Stimulated activated CD4-positive, alpha-beta T cell treated with anti-CD3 and anti-CD28 coated beads, Interleukin-4, amount 100 ng/mL, for 1 hour (primary cell): ENCODE measurements at regions not wholly inside any gene's neighbourhood (a gene's known extent, or its start where the extent isn't known, plus 50 kb on each side); places are given as distances from the start of the nearest gene placed in this dataset.

ENCODE experiments used
- DNase-seq: peaks from one replicate; pipeline ENCODE4 v3.0.0-alpha.2; 2020

DNA sequence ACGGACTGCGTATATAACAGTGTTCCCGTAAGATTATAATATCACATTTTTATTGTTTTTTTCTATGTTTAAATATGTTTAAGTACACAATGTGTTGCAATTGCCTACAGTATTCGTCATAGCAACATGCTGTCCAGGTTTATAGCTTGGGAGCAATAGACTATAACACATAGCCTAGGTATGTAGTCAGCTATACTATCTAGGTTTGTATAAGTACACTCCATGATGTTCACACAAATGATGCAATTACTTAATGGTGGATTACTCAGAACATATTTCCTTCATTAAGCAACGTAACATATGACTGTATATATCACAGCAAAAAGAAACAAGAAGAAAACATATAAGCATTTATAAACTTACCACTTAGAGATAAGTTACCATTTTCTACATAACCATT, 160.0 kb downstream of the CBLN1 start:
- DNase-seq = no peak

GRCh38 chr16:49120631-49121030, 161.0 kb downstream of the CBLN1 start:
- DNase-seq = no peak

DNA sequence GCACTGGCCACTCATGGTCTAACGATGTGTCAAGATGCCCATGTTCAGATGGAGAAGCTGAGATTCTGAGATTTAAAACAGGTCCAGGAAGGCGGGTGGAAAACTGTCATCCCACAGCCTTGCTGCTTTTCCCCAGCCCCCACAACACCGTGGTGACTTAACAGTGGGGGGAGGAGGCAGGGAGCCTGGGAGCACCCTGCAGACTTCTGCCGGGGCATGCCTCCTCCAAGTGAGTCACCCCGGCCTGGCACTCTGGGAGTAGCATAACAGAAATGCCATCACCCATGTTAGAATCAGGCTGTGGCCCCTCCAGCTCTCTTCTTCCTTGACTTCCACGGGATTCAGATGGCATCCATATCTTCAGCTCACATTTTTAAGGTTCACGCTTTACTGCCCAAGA, 164.8 kb downstream of the CBLN1 start:
- no peak for DNase-seq

- no peak for DNase-seq
Observed at GRCh38 chr16:49115956-49116355, 165.7 kb downstream of the CBLN1 start.

- no peak for DNase-seq
Observed at GRCh38 chr16:49112754-49113153, 168.9 kb downstream of the CBLN1 start.

DNA sequence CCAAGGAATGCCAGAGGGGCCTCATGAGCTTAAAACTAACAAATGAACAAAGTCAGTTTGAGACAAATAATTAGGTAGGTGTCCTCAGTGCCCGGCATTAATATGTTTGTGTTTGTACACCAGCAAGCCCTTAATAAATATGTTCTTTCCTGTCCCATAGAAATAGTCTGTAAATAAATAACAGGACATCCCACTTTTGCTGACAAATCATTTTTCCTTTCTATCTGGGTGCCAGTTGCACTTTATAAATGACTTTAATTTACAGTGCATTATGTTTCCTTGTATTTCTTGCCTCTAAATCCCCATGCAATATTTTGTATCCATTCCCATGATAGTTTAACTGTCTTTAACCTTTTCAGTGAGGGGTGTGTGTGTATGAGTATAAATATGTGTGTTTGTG, 170.3 kb downstream of the CBLN1 start:
- no peak for DNase-seq

DNA sequence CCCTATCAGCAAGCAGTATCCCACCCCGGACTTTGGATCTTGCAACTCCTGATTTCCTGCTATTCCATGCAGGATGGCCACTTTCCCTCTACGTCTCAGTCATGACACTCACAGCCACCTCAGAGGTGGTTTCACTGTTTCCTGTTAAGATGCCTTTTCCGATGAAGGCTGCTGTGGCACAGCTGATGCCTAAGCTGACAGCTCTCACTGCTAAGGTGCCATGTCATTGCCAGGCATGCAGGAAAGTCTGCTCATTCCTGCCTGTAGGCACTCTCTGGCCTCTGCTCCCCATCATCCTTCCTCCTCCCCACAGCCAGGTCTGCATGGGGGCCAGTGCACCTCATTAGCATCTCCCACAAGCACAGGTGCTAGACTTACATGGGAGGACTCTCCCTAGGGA, 173.0 kb downstream of the CBLN1 start:
- no peak for DNase-seq

DNA sequence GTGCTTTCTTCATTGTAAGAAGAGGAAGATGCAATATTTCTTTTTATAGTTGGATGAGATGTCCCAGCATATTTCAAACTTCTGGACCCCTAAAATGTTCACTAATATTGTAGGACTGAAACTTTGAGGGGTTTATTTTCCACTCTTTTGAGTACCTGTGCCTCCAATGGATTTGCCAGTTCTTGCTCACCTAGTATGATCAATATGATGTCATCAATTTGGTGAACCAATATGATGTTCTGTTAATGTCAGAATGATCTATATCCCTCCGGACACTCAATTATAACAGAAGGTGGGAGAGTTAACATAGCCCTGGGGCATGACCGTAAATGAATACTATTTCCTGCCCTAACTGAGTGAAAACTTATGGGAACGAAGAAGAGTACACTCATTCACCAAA, 178.3 kb downstream of the CBLN1 start:
- no peak for DNase-seq

DNA sequence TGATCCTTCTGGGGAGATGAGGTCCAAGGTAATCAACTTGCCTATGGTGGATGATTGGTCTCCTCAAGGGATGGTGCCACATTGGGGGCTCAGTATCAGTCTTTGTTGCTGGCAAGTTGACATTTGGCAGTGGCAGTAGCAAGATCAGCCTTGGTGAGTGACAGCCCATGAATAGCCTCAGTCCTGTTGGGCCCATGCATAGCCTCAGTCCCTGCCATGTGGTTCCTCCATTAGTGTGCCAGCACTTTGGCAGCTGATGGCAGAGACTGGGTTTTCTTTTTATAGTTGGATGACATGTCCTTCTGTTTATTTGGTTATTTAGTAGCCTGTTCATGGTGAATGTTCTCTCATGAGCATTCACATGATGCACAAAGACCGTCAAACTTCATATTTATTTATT, 179.6 kb downstream of the CBLN1 start:
- DNase-seq = no peak

DNA sequence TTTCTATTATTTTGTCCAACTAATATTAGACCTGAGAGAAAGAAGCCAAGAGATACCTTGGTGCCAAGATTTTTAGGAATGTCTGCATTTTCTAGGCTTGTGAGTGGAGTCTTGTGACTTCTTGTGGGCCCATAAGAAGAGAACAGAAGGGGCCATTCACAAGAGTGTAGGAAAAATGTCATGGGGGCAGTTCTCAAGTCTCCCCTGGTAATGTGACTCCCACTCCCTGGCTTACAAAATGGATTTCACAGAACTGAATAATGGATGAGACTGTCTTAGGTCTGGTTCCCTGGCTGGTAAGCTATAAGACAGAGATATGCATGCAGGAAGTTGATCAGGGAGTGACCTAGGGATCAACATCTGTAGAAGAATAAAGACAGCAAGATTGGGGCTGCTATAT, 181.3 kb downstream of the CBLN1 start:
- DNase-seq = no peak

DNA sequence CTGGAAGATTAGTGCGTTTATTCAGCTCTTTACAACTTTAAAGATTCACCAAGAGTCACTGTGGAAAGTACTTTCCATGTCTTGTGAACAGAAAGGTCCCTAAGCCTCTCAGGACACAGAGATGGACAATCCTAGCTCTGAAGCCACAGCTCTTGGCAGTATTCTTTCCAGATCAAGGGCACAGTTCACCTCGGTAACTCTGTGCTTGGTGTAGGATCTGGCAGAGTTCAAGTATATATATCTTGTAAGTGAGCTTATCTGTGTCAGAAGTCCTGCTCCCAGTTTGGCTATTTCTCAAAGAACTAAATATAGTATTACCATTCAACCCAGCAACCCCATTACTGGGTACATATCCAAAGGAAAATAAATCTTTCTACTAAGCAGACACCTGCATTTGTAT, 183.7 kb downstream of the CBLN1 start:
- DNase-seq = no peak

DNA sequence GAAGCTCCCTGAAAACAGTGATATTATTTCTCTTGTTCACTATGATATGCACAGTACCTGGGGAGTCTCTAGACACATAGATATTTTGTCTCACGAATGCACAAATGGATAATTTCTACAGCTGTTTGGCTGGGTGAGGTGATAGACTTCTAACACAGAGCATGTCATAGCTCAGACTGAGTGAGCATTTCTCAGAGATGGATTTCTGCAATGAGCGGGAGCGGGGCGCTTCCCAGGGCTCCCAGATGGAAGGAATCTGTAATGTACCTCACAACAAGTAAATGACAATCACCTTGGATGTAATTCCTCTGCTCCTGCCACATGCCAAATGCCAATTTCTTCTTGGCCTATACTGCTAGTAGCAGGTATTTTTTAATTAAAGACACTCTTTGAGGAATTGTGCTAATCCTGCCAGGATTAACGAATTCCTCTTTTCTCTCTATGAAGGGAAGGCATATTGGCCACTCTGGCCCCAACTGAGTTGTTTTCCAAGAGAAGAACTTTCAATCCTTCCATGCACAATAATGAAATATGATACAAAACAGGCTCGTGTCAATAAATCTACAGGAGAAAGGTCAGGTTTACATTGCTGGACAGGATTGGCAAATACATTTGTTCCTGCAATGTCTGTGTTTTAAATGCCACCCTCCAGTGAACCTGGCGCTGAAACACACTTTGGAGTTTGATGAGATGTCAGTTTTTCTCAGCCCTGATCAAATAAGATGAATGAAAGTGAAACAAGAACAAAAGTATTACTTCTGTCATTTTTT, 185.3 kb downstream of the CBLN1 start:
- DNase-seq = no peak

DNA sequence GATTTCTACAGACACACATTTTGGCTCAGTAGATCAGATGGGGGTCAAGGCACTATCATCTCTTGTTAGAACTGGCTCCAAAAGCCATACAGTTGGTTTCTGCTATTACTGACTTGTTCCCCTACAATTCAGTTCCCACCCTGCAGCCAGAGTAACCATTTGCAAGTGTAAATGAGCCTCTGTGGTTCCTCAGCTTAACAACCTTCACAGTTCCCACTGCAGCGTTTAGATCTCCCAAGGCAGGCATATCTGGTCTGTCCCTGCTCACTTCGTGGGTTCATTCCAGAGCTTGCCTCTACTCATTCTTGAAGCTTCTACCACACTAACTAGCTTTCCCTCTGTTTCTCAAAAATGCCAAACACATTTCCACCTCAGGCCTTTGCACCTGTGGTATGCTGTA, 186.1 kb downstream of the CBLN1 start:
- DNase-seq = no peak

GRCh38 chr16:49094471-49094870, 187.2 kb downstream of the CBLN1 start:
- DNase-seq = no peak

GRCh38 chr16:49093939-49094338, 187.7 kb downstream of the CBLN1 start:
- DNase-seq = no peak

DNA sequence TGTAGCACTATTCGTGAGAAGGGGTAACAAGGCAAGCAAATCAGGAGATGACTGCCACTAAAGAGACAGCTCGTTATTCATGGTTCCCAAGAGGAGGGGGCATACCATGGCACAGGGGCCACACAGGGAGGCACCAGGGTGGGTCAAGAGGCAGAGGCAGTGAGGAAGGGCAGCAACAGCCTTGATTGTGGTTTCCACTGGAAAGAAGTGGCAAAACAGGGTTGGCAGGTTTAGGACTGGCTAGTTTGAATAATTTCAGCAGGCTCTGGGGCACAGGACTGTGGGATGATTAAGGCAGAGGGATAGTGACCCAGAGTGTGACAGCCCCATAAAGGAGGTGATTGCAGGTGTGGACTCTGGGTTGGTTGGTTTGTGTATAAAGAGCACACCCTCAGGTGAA, 188.9 kb downstream of the CBLN1 start:
- DNase-seq = no peak

DNA sequence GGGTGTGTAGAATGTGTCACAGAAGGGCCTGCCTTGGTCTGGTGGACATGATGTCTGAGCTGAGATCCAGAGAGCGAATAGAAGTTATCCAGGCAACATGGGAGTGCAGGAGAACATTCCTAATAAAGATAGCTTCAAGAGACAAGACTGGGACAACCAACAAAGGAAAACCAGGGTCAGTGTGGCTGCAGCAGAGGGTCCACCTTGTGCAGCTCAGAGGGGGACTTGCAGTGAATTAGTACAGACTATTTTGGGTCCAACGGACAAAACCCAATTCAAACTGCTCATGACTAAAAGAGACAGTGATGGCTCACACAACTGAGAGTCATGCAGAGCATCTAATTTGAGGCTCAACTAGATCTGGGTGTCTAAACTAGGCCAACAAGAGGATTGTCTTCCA, 192.1 kb downstream of the CBLN1 start:
- DNase-seq = no peak

DNA sequence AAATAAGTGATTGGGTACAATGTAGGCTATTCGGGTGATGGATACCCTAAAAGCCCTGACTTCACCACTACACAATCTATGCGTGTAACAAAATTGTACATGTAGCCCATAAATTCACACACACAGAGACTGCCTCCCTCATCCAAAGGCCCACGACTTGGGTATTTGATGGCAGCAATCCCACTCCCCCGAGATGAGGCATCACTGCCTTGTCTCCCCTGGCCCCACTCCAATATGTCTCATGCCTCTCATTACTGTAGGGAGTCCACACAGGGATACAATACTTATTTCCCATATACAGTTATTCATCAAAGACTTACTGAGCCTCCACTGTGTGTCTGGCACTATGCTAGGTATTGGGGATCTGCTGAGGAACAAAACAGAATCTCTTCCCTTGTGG, 192.6 kb downstream of the CBLN1 start:
- no peak for DNase-seq

DNA sequence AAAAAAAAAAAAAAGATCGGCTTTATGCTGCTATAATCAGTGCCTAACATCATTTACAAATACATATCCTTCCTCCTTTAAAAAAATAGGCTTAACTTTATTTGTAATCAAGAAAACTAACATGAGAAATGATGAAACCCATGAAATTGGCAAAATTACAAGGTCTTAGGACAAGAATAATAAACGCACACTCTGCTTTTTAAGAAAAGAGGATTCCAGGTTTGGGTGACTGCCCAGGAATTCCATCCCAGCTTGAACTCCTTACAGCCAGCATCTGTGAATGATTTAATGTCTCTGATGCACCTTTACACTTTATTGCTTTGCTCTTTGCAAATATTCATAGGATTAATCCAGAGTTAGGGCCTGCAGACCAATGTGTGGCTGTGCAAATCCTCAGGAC, 196.0 kb downstream of the CBLN1 start:
- no peak for DNase-seq

GRCh38 chr16:49084628-49085390, 196.8 kb downstream of the CBLN1 start:
- DNase-seq = no peak

DNA sequence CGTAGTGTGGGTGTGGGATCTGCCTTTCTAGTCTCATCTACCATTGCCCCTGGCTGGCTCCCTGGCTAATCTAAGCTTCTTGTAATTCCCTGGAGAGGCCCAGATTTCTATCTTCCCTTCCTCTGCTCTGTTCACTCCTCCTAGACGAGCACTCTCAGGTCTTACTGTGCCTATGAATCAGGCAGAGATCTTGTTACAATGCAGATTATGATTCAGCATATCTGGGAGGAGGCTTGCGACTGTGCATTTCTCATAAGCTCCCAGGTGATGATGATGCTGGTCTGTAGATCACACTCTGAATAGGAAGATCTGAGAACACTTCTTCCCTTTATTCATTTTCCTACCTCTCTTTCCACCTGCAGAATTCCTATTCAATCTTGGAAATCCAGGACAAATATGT, 200.1 kb downstream of the CBLN1 start:
- DNase-seq = no peak

DNA sequence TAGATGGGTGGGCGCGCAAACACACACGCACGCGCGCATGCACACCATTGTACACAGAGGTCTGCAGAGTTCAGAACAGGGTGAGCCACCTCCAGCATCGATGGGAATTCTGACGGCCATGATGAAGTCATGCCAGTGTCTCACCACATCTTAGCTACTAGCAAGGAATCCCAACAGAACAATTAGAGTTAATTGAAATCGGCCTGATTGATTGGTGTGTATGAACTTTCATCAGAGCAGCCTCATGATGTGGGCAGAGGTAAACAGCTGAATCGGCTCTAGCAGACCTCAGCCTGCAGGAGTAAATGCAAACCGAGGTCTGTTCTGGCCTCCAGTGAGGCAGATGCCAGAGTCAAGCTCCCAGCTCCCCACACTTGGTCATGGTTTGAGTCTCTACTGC, 200.6 kb downstream of the CBLN1 start:
- no peak for DNase-seq

DNA sequence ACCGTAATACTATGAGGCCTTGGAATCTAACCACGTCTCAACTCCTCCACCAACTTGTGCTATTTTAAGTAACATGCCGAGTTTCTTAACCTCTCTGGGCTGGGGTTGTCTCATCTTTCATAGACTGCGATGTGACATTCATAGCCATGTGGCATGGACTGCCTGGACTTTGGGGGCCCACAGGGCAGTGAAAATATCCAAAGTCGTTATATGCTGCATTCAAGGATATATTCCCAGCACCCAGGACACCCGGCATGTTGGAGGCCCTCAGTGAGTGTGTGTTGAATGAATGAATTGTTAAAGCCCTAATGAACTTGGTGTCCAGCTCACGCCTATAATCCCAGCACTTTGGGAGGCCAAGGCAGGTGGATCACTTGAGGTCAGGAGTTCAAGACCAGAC, 203.1 kb downstream of the CBLN1 start:
- DNase-seq = no peak

DNA sequence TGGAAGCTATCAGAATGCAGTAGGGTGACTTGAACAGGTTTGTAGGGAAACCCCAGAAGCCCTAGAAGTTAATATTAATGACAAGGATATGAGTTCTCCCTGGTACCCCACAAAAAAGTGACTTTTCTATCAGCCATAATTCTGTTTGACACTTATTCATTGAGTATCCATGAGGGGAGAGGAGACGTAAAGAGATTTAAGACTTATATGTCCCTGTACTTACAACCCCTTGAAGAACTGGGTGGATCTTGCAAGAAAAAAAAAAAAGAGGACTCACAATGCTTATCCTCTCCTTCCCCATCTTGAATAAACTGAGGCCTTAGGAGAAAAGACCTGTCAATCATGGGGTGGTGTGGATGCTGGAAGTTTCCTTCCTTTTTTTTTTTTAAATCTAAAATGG, 203.5 kb downstream of the CBLN1 start:
- DNase-seq = no peak

GRCh38 chr16:49075709-49076108, 205.9 kb downstream of the CBLN1 start:
- DNase-seq = no peak
